Panc1 (cell line): ENCODE measurements at regions not wholly inside any gene's neighbourhood (a gene's known extent, or its start where the extent isn't known, plus 50 kb on each side); places are given as distances from the start of the nearest gene placed in this dataset.

Experiments used
- ATAC-seq: fragments of 200-7000 bp; cut with Tn5 transposase; 2 replicates; pipeline ENCODE4 v1.9.1; 2020; ENCODE audit warnings: mild to moderate bottlenecking, moderate library complexity
- BruUV-seq: library from RNA; stranded (reverse); fragments of 400-500 nt; replicated peaks from 2 replicates; lab custom pipeline; 2021; lab: Mats Ljungman, UMichigan
- CTCF ChIA-PET: fragments of 300-600 bp; sonication (Branson Sonifier 250); formaldehyde crosslinking; loops from one replicate; lab custom pipeline; 2022; ENCODE audit warnings: antibody characterized with exemption; lab: Charles Lee
- POLR2A ChIA-PET: fragments of 300-600 bp; sonication (Branson Sonifier 250); formaldehyde crosslinking; loops from one replicate; lab custom pipeline; 2022; ENCODE audit warnings: antibody characterized with exemption; lab: Charles Lee
- DNase-seq: peaks from one replicate; pipeline ENCODE4 v3.0.0-alpha.2; 2010; ENCODE audit warnings: low read depth, low spot score
- H3K27ac ChIP-seq: 2 replicates; pipeline ENCODE4 v1.5.1; 2011; ENCODE audit warnings: mild to moderate bottlenecking, low read length, inconsistent platforms
- H3K27me3 ChIP-seq: fragments of 200-500 bp; sonication (Bioruptor generic); 2 replicates; pipeline ENCODE4 v1.6.0; 2014; ENCODE audit warnings: low read length, inconsistent platforms; ENCODE audit not compliant: control insufficient read depth, insufficient read depth
- H3K36me3 ChIP-seq: fragments of 200-500 bp; sonication (Bioruptor generic); 2 replicates; pipeline ENCODE4 v1.5.1; 2014; ENCODE audit warnings: inconsistent platforms, mild to moderate bottlenecking, low read length, moderate library complexity; ENCODE audit not compliant: control insufficient read depth, insufficient read depth
- H3K4me1 ChIP-seq: 2 replicates; pipeline ENCODE4 v1.5.1; 2011; ENCODE audit warnings: inconsistent platforms, mild to moderate bottlenecking, low read length, moderate library complexity; ENCODE audit not compliant: control insufficient read depth, insufficient read depth
- H3K4me3 ChIP-seq, 2 experiments: 2 replicates each; pipeline ENCODE4 v1.5.1; 2011 to 2012; ENCODE audit warnings: low read depth in 2 of 2, low read length in 2 of 2, mild to moderate bottlenecking in 2 of 2, inconsistent platforms in 1 of 2, moderate library complexity in 1 of 2
- H3K9me3 ChIP-seq: fragments of 200-500 bp; sonication (Bioruptor generic); 2 replicates; pipeline ENCODE4 v1.5.1; 2014; ENCODE audit warnings: low read depth, mild to moderate bottlenecking, inconsistent platforms, low read length, moderate library complexity; ENCODE audit not compliant: control insufficient read depth, insufficient read depth
- POLR2AphosphoS5 ChIP-seq: IDR thresholded peaks from 2 replicates; pipeline ENCODE4 v1.6.1; 2012; ENCODE audit warnings: mild to moderate bottlenecking, low read depth, low read length, moderate library complexity
- SIN3A ChIP-seq: IDR thresholded peaks from 2 replicates; pipeline ENCODE4 v1.6.1; 2012; ENCODE audit warnings: low read depth, mild to moderate bottlenecking, low read length, moderate library complexity, borderline replicate concordance; ENCODE audit not compliant: insufficient read depth
- TCF7L2 ChIP-seq: IDR thresholded peaks from 2 replicates; pipeline ENCODE4 v1.6.1; 2011; ENCODE audit warnings: mild to moderate bottlenecking, low read depth, low read length, inconsistent platforms
- in situ Hi-C: cut with HindIII; loops from 2 replicates; pipeline ENCODE4 v1.10.0; 2016; ENCODE audit warnings: low sequenced_read_pairs, low pct_unique_long_range_greater_than_20kb
- intact Hi-C: fragments of 100-400 bp; cut with micrococcal nuclease; formaldehyde crosslinking; loops from one replicate; pipeline ENCODE4 v1.10.0; 2022; ENCODE audit not compliant: unreplicated experiment
- TF ChIP-seq, protein P1 (sequence below), 2 experiments: IDR thresholded peaks; 2 replicates each; pipeline ENCODE4 v1.6.1; 2011 to 2012; ENCODE audit warnings: low read depth in 2 of 2, control low read depth in 1 of 2, low read length in 1 of 2, mild to moderate bottlenecking in 1 of 2, moderate library complexity in 1 of 2; ENCODE audit not compliant: insufficient read depth in 1 of 2
- TF ChIP-seq, protein P2 (sequence below): fragments of 450-650 bp; IDR thresholded peaks from 2 replicates; pipeline ENCODE4 v1.5.1; 2017; ENCODE audit warnings: mild to moderate bottlenecking

DNA sequence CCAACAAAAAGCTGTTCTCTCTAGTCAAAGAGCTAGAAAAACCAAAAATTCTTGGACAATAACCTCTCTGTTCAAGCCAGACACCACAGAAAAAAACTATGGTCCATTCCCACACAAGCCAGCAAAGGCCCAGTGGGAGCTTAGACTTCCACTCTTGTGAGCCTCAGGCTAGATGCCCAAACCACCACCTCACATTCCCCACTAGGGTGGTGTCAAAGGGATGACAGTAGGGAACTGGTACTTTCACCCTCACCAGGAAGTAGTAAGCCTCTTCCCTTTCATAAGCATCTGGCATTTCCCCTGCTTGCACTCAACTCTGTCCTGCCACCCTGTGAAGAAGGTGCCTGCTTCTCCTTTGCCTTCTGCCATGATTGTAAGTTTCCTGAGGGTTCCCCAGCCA is 58.4 kb upstream of the RNF217 start:
- in situ Hi-C loops: no loop called here
- ChIA-PET CTCF (no interaction called here), POLR2A (interaction anchor here (0.7 to 1.0 kb wide), 4 partner anchors 18 to 1164 kb away, joined by 3 to 9 read pairs (median 4); no protein-coding TSS in a partner anchor)
- H3K36me3 ChIP-seq: no peaks in the 10 kb centered on the region
- intact Hi-C loops: no loop called here
- no peaks in the 10 kb centered on the region for H3K27me3 ChIP-seq
- no TSS peak for BruUV-seq
- TF ChIP-seq TCF7L2 (no peak), SIN3A (no peak), POLR2AphosphoS5 (no peak)
- TF ChIP-seq, protein P1, sequence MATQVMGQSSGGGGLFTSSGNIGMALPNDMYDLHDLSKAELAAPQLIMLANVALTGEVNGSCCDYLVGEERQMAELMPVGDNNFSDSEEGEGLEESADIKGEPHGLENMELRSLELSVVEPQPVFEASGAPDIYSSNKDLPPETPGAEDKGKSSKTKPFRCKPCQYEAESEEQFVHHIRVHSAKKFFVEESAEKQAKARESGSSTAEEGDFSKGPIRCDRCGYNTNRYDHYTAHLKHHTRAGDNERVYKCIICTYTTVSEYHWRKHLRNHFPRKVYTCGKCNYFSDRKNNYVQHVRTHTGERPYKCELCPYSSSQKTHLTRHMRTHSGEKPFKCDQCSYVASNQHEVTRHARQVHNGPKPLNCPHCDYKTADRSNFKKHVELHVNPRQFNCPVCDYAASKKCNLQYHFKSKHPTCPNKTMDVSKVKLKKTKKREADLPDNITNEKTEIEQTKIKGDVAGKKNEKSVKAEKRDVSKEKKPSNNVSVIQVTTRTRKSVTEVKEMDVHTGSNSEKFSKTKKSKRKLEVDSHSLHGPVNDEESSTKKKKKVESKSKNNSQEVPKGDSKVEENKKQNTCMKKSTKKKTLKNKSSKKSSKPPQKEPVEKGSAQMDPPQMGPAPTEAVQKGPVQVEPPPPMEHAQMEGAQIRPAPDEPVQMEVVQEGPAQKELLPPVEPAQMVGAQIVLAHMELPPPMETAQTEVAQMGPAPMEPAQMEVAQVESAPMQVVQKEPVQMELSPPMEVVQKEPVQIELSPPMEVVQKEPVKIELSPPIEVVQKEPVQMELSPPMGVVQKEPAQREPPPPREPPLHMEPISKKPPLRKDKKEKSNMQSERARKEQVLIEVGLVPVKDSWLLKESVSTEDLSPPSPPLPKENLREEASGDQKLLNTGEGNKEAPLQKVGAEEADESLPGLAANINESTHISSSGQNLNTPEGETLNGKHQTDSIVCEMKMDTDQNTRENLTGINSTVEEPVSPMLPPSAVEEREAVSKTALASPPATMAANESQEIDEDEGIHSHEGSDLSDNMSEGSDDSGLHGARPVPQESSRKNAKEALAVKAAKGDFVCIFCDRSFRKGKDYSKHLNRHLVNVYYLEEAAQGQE (IDR thresholded peaks at IDR 0.05; ENCODE audit: insufficient read depth in 1 of 2, low read depth in 2 of 2, low read length in 1 of 2): no peak
- TF ChIP-seq, protein P2, sequence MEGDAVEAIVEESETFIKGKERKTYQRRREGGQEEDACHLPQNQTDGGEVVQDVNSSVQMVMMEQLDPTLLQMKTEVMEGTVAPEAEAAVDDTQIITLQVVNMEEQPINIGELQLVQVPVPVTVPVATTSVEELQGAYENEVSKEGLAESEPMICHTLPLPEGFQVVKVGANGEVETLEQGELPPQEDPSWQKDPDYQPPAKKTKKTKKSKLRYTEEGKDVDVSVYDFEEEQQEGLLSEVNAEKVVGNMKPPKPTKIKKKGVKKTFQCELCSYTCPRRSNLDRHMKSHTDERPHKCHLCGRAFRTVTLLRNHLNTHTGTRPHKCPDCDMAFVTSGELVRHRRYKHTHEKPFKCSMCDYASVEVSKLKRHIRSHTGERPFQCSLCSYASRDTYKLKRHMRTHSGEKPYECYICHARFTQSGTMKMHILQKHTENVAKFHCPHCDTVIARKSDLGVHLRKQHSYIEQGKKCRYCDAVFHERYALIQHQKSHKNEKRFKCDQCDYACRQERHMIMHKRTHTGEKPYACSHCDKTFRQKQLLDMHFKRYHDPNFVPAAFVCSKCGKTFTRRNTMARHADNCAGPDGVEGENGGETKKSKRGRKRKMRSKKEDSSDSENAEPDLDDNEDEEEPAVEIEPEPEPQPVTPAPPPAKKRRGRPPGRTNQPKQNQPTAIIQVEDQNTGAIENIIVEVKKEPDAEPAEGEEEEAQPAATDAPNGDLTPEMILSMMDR: no peak
- H3K27ac ChIP-seq: no peak overlapping the region
- H3K4me1 ChIP-seq: no peaks in the 10 kb centered on the region
- no peak for DNase-seq
- H3K4me3 ChIP-seq: no peak overlapping the region
- no peak for ATAC-seq
- H3K9me3 ChIP-seq: no peaks in the 10 kb centered on the region

DNA sequence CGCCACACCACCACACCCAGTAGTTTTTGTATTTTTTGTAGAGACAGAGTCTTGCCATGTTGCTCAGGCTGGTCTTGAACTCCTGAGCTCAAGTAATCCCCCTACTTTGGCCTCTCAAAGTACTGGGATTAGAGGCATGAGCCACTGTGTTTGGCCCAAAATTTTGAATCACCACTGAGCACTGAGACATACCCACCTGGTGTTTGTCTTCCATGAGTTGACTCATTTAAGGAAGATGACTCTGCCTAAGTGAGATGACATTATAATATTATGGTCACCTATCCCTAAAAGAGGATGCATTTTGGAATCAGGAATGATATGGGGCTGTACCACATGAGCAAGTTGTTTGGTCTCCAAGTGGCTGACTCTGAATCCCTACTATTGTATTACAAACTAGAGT is 54.6 kb upstream of the RNF217 start:
- Histone ChIP-seq H3K4me3 (no peak overlapping the region), H3K27me3 (no peaks in the 10 kb centered on the region; the same call in 1 of the 2 replicates), H3K36me3 (no peaks in the 10 kb centered on the region), H3K9me3 (no peaks in the 10 kb centered on the region), H3K4me1 (no peaks in the 10 kb centered on the region), H3K27ac (no peak overlapping the region)
- ChIA-PET POLR2A (no interaction called here), CTCF (no interaction called here)
- TF ChIP-seq, protein P2: no peak
- TF ChIP-seq SIN3A: no peak
- TF ChIP-seq, protein P1 (IDR thresholded peaks at IDR 0.05; ENCODE audit: insufficient read depth in 1 of 2, low read depth in 2 of 2, low read length in 1 of 2): no peak
- TF ChIP-seq POLR2AphosphoS5: no peak
- TF ChIP-seq TCF7L2: no peak
- DNase-seq (no peak), ATAC-seq (no peak)
- intact Hi-C loops (no loop called here), in situ Hi-C loops (no loop called here)
- BruUV-seq: no TSS peak
